HG03378 (cell line): ENCODE measurements at regions not wholly inside any gene's neighbourhood (a gene's known extent, or its start where the extent isn't known, plus 50 kb on each side); places are given as distances from the start of the nearest gene placed in this dataset.

ENCODE experiments used
- ATAC-seq: cut with Tn5 transposase; IDR thresholded peaks from one replicate; pipeline ENCODE4 v1.9.1; 2021; ENCODE audit warnings: mild to moderate bottlenecking, moderate library complexity; ENCODE audit not compliant: unreplicated experiment

- ATAC-seq: no peak
These were observed 127.0 kb upstream of the CPEB4 start for GRCh38 chr5:173761178-173761513.

- ATAC-seq: no peak
These were observed 126.1 kb upstream of the CPEB4 start for GRCh38 chr5:173762045-173762444.

DNA sequence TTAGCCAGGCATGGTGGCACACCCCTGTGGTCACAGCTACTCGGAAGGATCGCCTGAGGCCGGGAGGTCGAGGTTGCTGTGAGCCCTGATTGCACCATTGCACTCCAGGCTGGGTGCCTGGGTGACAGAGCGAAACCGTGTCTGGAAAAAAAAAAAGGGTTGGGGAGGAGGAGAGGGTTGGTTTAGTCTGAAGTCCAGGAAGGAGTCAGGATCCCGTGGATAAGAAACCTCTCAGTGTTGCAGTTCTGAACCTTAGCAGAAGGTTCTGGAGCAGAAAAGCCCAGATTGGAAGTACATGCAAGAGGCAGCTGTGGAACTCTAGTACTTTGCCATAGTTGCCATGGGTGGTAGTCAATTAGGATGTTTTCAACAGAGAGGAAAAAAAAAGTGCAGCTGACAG, 125.2 kb upstream of the CPEB4 start:
- ATAC-seq: no peak

GRCh38 chr5:173763410-173763809, 124.7 kb upstream of the CPEB4 start:
- no peak for ATAC-seq

GRCh38 chr5:173764332-173765028, 123.7 kb upstream of the CPEB4 start:
- no peak for ATAC-seq

DNA sequence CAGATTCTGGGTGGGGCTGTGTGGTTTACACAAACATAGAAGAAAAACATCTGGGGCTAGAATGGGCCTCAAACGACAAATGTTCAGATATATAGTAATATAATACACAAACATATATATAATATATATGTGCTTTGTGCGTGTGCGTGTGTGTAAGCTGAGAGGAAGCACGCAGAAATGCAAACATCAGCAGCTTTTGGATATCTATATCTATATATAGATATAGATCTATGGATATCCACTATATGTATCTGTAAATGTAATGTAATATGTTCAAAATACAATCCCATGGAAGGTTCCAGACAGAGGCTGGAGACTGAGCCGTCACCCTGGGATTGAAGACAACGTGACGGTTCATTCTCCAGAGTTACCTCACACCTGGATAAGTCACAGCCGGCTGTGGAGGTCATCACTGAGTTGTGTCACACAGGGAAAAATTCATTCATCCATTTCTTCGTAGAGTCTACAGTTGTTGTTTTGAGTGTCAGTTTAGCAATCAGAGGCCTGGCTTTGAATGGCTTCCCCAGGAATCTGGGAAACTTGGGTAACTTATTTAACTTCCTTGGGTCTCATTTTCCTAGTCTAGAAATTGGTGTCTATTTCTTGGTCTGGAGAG, 123.0 kb upstream of the CPEB4 start:
- no peak for ATAC-seq

DNA sequence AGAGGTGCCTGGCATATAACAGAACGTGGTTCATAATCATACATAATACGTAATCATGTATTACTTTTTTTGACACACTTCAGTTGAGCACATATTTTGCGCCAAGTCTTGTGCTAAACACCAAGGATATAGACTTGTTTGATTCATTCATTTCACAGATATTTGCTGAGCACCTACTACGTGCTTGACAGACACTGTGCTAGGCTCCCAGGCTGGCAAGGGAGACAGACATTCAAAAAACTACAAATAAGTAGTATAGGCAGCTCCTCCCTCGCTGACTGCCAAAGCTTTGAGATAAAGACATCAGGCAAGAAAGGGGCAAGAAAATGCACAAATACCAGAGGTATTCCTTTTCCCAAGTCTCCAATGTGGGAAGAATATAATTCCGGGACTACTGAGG, 122.5 kb upstream of the CPEB4 start:
- ATAC-seq: no peak

DNA sequence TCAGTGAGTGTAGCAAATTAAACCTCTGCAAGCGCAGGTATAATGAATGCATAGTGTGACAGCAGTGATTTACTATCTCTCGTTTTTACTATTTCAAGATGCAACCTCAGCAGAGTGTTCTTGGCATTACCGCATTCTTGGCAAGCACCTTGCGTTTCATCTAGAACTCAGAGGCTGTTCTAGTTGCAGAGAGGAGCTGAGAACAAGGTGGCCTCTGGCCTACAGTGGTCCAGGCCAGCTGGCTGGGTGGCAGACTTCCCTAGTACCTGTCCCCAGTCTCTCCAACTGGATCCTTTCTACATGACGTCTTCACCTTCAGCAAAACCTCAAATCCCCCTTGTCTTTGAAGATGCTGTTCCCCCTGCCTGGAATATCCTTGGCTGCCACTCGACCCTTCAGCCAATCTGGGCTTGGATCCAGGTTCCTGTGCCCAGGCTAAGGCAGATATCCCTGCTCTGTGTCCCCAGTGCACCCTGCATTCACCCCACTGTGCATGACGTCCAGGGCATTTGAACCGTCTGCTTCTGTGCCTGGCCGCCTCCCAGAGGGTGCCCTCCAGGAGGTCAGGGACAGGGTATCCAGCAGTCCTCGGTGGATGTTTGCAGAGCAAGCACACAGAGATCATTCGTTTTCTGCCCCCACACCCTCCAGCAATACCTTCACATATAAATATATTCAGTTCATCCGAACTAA, 120.4 kb upstream of the CPEB4 start:
- ATAC-seq: no peak

GRCh38 chr5:173768267-173768806, 119.8 kb upstream of the CPEB4 start:
- no peak for ATAC-seq

DNA sequence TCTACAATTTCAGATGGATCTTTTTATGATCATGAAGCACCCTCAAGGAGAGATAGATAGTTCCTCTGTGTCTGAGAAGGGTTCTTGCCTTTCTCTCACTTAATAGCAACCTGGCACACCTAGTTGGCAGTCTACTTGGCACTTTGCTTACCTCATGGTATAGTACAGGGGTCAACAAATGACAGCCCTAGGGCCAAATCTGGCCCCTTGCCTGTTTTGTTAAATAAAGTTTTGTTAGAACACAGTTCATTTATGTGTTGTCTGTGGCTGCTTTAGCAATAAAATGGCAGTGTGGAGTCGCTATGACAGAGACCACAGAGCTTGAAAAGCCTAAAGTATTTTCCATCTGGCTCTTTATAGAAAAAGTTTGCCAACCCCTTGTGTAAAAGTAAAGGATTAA, 119.3 kb upstream of the CPEB4 start:
- ATAC-seq: no peak

DNA sequence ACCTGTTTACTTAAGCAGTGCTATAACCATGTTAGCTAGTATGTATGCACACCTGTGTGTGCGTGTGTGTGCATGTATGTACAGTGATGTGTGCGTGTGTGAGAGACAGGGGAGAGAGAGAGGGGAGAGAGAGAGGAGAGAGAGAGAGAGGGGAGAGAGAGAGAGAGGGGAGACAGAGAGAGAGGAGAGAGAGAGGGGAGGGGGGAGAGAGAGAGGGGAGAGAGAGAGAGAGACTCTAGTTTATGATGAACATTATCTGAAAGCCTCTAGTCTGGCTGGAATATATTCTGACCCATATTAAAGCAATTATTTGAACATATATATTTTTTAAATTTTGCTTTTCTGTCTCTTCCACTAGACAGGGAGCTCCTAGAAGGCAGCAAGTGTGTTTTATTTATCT, 117.5 kb upstream of the CPEB4 start:
- no peak for ATAC-seq

GRCh38 chr5:173771121-173771724, 116.9 kb upstream of the CPEB4 start:
- no peak for ATAC-seq

DNA sequence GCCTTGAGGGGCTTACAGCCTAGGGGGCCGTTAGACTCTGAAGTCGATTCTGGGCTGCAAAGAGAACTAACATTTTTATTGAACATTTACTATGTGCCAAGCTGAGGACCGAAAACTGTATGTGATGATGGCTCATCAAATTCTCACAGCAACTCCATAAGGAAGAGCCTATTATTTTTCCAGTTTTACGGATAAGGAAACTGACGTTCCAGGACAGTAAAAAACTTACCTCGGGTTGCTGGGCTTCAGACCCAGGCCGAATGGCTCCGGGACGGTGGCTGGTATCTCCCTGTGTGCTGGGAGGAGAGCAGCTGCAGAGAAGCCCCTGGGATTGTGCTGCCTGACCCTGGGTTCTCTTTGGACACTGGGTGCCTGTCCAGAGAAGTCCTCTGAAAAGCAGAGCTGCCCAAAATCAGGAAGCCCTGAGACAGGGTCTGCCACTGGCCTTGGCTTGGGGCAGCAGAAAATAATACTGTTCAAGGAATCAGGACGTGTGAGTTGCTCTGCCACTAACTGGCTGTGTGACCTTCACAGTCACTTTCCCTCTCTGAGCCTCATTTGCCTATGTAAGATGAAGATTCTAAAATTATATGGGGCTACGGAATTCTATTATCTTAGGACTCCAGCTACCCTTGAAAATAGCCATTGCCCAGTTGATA, 116.3 kb upstream of the CPEB4 start:
- ATAC-seq: no peak

GRCh38 chr5:173772384-173773059, 115.6 kb upstream of the CPEB4 start:
- no peak for ATAC-seq

GRCh38 chr5:173774271-173774761, 113.8 kb upstream of the CPEB4 start:
- no peak for ATAC-seq

- ATAC-seq: no peak
These were observed 112.6 kb upstream of the CPEB4 start for GRCh38 chr5:173775261-173776197.

DNA sequence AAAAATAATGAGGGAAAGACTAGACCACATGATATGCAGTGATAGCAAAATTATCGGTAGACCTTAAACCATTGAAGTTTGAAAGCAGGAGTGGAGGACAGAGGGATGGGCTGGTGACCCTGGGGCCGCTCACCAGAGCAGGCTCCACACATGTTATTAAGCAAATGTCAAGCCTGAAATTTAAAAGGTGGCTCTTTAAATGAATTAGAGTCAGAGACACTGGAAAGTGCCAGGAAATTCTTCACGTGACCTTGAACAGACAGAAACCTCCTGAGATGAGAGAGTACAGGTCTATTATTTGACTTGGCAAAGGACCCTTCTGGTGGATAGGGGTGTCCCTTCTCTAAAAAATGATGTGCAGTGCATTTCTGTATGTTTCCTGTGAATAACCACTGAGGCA, 111.0 kb upstream of the CPEB4 start:
- no peak for ATAC-seq

GRCh38 chr5:173777674-173778073, 110.5 kb upstream of the CPEB4 start:
- ATAC-seq: no peak

DNA sequence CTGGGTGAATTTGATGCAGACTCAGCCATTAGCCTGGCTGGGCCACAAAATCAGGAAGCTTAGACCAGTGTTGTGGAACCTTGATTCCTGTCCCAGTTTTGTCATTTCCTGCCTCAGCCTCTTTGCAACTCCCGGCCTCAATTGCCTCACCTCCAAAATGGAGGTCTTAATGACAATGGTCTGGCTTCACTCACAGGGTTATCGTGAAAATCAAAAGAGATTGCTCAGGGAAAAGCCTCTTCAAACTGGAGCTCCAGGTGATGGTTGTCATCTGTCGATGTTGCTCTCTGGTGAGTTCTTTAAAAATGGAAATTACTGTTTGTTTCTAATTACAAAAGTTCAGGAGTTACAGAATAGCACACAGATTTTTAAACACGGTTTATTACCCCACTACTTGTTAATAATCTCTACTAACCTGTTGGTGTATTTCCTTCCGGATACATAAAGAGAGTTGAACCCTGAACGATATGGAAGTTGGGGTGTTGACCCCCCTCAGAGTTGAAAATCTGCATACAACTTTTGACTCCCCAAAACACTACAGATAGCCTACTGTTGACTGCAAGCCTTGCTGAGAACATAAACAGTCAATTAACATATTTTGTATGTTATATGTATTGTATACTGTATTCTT, 109.9 kb upstream of the CPEB4 start:
- no peak for ATAC-seq
